ENCODE measurements at regions not wholly inside any gene's neighbourhood (a gene's known extent, or its start where the extent isn't known, plus 50 kb on each side); places are given as distances from the start of the nearest gene placed in this dataset.

- no peak for DNase-seq
- H3K9me3 Mint-ChIP-seq = peaks cover 2% of the 10 kb centered on the region
- H3K27me3 Mint-ChIP-seq (ENCODE audit: low read depth) = no peaks in the 10 kb centered on the region
- intact Hi-C loops (cut with micrococcal nuclease) = no loop called here
- no peaks in the 10 kb centered on the region for H3K36me3 Mint-ChIP-seq (ENCODE audit: low read depth)
- H3K4me1 Mint-ChIP-seq (ENCODE audit: low read depth) = no peaks in the 10 kb centered on the region
- no peak overlapping the region for H3K4me3 Mint-ChIP-seq
- CTCF ChIA-PET = interaction anchor here (1.1 kb wide), 1 partner anchor 265 kb away, joined by 3 read pairs; no protein-coding TSS in a partner anchor
- H3K27ac Mint-ChIP-seq = no peak overlapping the region
Measured at GRCh38 chr4:176882206-176882605, 89.5 kb upstream of the VEGFC start.

DNA sequence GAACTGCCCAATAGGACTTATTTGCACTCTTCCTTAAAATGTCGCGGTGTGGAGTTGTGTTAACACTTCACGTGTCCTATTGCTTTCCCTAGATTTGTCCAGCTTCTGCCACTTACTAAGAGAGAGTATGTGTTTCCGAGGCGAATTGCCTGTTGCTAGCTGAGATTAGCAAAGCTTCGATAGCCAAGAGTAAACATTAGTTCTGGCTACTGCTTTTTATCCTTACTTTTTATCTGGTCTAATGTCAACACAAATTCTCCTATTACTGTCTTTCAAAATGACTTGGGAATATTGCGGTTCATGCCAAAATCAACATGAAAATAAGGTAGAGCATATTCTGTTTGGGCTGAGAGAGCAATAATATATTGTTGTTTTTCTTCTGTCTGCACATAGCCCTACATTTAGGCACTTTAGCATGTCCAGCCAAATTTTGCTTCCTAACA, 90.4 kb upstream of the VEGFC start:
- Mint-ChIP-seq H3K36me3 (ENCODE audit: low read depth) (no peaks in the 10 kb centered on the region), H3K9me3 (peaks cover 2% of the 10 kb centered on the region), H3K27ac (no peak overlapping the region), H3K4me3 (no peak overlapping the region), H3K4me1 (ENCODE audit: low read depth) (no peaks in the 10 kb centered on the region), H3K27me3 (ENCODE audit: low read depth) (no peaks in the 10 kb centered on the region)
- CTCF ChIA-PET = no interaction called here
- no peak for DNase-seq
- intact Hi-C loops (cut with micrococcal nuclease) = no loop called here

- no peak overlapping the region for H3K4me3 Mint-ChIP-seq
- no peak overlapping the region for H3K27ac Mint-ChIP-seq
- H3K9me3 Mint-ChIP-seq = peaks cover 2% of the 10 kb centered on the region
- DNase-seq = no peak
- no peaks in the 10 kb centered on the region for H3K27me3 Mint-ChIP-seq (ENCODE audit: low read depth)
- H3K36me3 Mint-ChIP-seq (ENCODE audit: low read depth) = no peaks in the 10 kb centered on the region
- H3K4me1 Mint-ChIP-seq (ENCODE audit: low read depth) = no peaks in the 10 kb centered on the region
- intact Hi-C loops (cut with micrococcal nuclease) = no loop called here
- CTCF ChIA-PET = no interaction called here
Measured at GRCh38 chr4:176883681-176884418, 91.1 kb upstream of the VEGFC start.

DNA sequence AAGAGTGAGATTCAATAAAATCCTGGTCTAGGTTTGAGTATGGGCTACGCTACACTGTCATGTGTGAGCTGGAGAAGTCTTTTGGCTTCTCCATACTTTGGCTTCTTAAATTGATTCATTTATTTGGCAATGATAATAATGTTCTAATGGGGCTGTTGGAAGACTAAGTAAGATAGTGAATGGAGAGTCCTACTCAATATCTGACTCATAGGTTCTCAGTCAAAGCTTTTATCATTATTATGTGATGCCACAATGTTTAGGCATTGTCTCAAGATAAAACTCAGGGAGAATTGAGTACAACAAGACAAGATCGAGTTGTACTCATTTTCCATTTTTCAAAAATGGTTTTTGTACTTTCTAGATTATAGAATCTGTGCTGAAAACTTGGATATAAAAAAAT, 92.5 kb upstream of the VEGFC start:
- CTCF ChIA-PET = no interaction called here
- Mint-ChIP-seq H3K27ac (no peak overlapping the region), H3K4me1 (ENCODE audit: low read depth) (no peaks in the 10 kb centered on the region), H3K9me3 (peaks cover 2% of the 10 kb centered on the region), H3K4me3 (no peak overlapping the region), H3K36me3 (ENCODE audit: low read depth) (no peaks in the 10 kb centered on the region), H3K27me3 (ENCODE audit: low read depth) (no peaks in the 10 kb centered on the region)
- intact Hi-C loops (cut with micrococcal nuclease) = no loop called here
- DNase-seq = no peak

DNA sequence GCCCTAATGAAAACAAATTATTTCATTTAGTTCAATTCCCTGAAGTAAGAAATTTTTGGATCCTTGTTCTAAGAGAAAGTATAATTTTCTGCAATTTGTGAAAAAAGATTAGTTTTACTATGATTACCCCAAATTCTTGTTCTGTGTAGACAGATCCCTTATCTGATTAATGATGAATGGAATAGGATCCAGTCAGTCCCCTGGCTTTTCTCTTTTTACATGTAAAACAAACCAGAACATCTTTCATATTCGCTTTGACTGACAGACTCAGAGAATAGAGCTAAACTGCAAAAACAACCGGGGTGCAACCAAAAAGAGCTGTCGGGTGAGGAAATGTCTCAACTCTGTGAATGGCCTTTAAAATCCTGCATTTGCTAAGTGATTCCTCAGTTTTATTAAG, 93.4 kb upstream of the VEGFC start:
- Mint-ChIP-seq H3K27me3 (ENCODE audit: low read depth) (no peaks in the 10 kb centered on the region), H3K9me3 (peaks cover 2% of the 10 kb centered on the region), H3K4me1 (ENCODE audit: low read depth) (no peaks in the 10 kb centered on the region), H3K36me3 (ENCODE audit: low read depth) (no peaks in the 10 kb centered on the region), H3K27ac (no peak overlapping the region), H3K4me3 (no peak overlapping the region)
- intact Hi-C loops (cut with micrococcal nuclease) = no loop called here
- no peak for DNase-seq
- CTCF ChIA-PET = no interaction called here

DNA sequence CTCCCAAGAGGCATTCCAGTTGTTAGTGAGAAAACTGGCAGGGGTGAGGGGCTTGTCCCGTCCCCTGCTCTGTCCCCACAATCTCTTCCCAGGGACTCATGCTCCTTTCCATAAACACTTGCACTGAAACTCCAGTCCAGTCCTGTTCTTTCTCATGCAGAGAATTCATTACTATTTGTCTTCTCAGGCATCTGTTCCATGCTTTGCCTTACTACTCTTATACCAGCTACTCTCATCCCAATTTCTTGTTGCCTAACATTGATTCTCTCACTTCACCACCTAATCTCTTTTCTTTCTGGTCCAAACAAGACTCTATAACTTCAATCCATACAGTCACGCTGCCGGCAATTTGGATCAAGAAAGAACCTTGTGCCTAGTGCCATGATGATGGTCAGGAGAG, 97.1 kb upstream of the VEGFC start:
- no peak overlapping the region for H3K27ac Mint-ChIP-seq
- no peak overlapping the region for H3K4me3 Mint-ChIP-seq
- H3K4me1 Mint-ChIP-seq (ENCODE audit: low read depth) = no peaks in the 10 kb centered on the region
- no peaks in the 10 kb centered on the region for H3K27me3 Mint-ChIP-seq (ENCODE audit: low read depth)
- intact Hi-C loops (cut with micrococcal nuclease) = no loop called here
- DNase-seq = no peak
- no peaks in the 10 kb centered on the region for H3K36me3 Mint-ChIP-seq (ENCODE audit: low read depth)
- no peaks in the 10 kb centered on the region for H3K9me3 Mint-ChIP-seq
- CTCF ChIA-PET = no interaction called here

DNA sequence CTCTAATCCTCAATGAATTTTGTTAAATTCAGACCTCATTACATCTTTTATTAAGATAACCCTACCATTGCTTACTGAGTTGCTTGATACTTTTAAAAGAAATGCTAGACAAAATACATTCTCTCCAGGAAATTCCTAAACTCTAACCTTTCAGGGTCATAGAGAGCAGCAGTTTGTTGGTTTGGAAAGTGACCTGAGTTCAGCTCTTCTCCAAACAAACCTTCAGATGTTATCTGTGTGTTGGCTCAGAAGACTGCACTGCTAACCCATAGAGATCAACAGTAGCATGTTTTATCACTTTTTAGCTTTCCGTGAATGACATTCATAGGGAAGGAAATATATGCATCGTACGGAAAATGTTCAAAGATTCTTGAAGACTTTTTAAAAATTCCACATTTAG, 101.8 kb upstream of the VEGFC start:
- intact Hi-C loops (cut with micrococcal nuclease) = no loop called here
- Mint-ChIP-seq H3K4me3 (no peak overlapping the region), H3K27me3 (ENCODE audit: low read depth) (no peaks in the 10 kb centered on the region), H3K27ac (no peak overlapping the region), H3K4me1 (ENCODE audit: low read depth) (no peaks in the 10 kb centered on the region), H3K9me3 (no peaks in the 10 kb centered on the region), H3K36me3 (ENCODE audit: low read depth) (no peaks in the 10 kb centered on the region)
- CTCF ChIA-PET = no interaction called here
- no peak for DNase-seq

DNA sequence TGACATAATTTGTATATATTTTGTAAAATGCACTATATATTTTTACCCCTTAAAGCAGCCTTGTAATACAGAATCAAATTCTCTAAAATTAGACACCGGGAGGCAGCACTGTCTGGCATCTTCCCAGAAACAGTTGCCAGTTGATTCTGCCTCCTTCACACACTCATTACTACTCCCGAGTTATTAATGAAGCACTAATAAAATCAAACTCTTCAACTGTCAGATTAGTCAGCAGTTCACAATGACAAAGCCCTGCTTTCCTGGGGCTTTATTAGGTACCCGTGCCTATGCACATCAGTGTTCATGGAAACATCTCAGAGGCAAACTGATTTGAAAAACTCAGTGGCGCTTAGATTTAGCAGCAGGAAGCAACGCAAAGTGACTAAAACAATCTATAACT, 103.5 kb upstream of the VEGFC start:
- DNase-seq = no peak
- Mint-ChIP-seq H3K4me1 (ENCODE audit: low read depth) (no peaks in the 10 kb centered on the region), H3K27ac (no peak overlapping the region), H3K9me3 (no peaks in the 10 kb centered on the region), H3K4me3 (no peak overlapping the region), H3K27me3 (ENCODE audit: low read depth) (no peaks in the 10 kb centered on the region), H3K36me3 (ENCODE audit: low read depth) (no peaks in the 10 kb centered on the region)
- CTCF ChIA-PET = no interaction called here
- intact Hi-C loops (cut with micrococcal nuclease) = loop anchor here (5.0 kb wide), 1 partner anchor 151 kb away; no protein-coding TSS in a partner anchor

DNA sequence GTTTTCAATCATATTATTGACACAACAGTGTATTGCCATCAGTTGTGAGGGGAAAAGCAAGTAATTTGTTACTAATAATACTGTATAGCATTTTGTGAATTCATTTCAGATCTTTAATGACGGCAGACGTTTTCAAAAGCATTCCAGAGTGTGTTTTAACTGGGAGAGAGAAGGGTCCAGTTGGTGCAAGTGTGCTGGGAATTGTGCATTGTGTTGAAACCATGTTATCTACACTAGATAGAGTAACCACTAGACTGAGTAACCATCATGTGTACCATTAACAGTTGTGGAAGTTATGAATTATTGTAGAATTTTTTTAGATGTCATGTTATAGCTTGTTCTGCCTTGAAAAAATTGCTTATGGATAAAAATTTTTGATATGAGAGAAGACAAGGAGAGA, 104.5 kb upstream of the VEGFC start:
- Mint-ChIP-seq H3K27ac (no peak overlapping the region), H3K36me3 (ENCODE audit: low read depth) (no peaks in the 10 kb centered on the region), H3K4me1 (ENCODE audit: low read depth) (no peaks in the 10 kb centered on the region), H3K27me3 (ENCODE audit: low read depth) (no peaks in the 10 kb centered on the region), H3K9me3 (no peaks in the 10 kb centered on the region), H3K4me3 (no peak overlapping the region)
- CTCF ChIA-PET = no interaction called here
- intact Hi-C loops (cut with micrococcal nuclease) = loop anchor here (5.0 kb wide), 1 partner anchor 150 kb away; no protein-coding TSS in a partner anchor
- DNase-seq = no peak

DNA sequence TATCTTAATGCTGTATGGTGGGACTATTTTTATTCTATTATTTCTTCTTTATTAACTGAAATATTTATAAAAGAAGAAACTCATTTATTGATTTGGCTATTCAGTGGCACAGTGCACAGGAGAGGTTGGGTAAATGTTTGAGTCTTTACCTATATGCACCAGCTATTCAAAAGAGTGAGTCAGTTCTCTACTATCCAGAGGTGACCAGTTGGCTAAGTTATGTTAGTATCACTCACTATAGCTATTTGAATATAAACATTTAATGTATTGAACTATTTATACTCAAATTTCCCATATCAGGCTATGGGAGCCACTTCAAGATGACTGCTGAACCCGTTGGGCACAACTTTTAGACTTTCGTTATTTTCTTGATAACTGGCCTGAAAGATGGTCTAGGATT, 106.1 kb upstream of the VEGFC start:
- Mint-ChIP-seq H3K4me3 (no peak overlapping the region), H3K9me3 (no peaks in the 10 kb centered on the region), H3K27ac (no peak overlapping the region), H3K36me3 (ENCODE audit: low read depth) (no peaks in the 10 kb centered on the region), H3K27me3 (ENCODE audit: low read depth) (no peaks in the 10 kb centered on the region), H3K4me1 (ENCODE audit: low read depth) (peaks cover 4% of the 10 kb centered on the region)
- DNase-seq = no peak
- CTCF ChIA-PET = interaction anchor here (0.7 to 0.9 kb wide), 3 partner anchors 15 to 417 kb away, joined by 3 to 5 read pairs (median 3); no protein-coding TSS in a partner anchor
- intact Hi-C loops (cut with micrococcal nuclease) = loop anchor here (5.0 kb wide), 1 partner anchor 149 kb away; no protein-coding TSS in a partner anchor

- intact Hi-C loops (cut with micrococcal nuclease) = loop anchor here (2.0 to 5.0 kb wide), 3 partner anchors 111 to 500 kb away; partner anchors contain the start of gene VEGFC
- no peak for DNase-seq
- H3K4me1 Mint-ChIP-seq (ENCODE audit: low read depth) = peaks cover 4% of the 10 kb centered on the region
- no peak overlapping the region for H3K4me3 Mint-ChIP-seq
- H3K27ac Mint-ChIP-seq = no peak overlapping the region
- CTCF ChIA-PET = no interaction called here
- no peaks in the 10 kb centered on the region for H3K9me3 Mint-ChIP-seq
- H3K36me3 Mint-ChIP-seq (ENCODE audit: low read depth) = no peaks in the 10 kb centered on the region
- no peaks in the 10 kb centered on the region for H3K27me3 Mint-ChIP-seq (ENCODE audit: low read depth)
Measured at GRCh38 chr4:176902710-176903323, 110.1 kb upstream of the VEGFC start.

DNA sequence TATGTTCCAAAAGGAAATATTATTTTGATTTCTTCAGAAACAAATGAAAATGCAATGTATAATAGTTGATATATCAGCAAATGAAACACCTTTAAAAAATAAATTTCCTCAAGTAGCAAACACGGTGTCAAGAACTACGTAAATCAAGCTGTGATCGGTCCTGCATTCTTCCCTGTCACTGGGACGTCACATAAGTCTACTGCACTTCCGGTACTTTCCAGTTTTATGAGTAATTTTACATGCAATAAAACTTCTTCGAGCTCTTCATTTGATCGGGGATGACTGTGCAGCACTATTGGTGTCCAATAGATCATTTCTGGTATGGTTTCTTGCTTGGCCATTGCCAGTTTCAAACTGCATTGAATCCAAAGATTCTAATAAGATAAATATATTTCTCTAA, 114.0 kb upstream of the VEGFC start:
- H3K4me3 Mint-ChIP-seq = no peak overlapping the region
- CTCF ChIA-PET = no interaction called here
- H3K9me3 Mint-ChIP-seq = no peaks in the 10 kb centered on the region
- H3K4me1 Mint-ChIP-seq (ENCODE audit: low read depth) = peaks cover 4% of the 10 kb centered on the region
- no peaks in the 10 kb centered on the region for H3K36me3 Mint-ChIP-seq (ENCODE audit: low read depth)
- H3K27me3 Mint-ChIP-seq (ENCODE audit: low read depth) = peaks cover 3% of the 10 kb centered on the region
- no peak overlapping the region for H3K27ac Mint-ChIP-seq
- intact Hi-C loops (cut with micrococcal nuclease) = no loop called here
- no peak for DNase-seq

- H3K4me1 Mint-ChIP-seq (ENCODE audit: low read depth) = no peaks in the 10 kb centered on the region
- CTCF ChIA-PET = no interaction called here
- no peaks in the 10 kb centered on the region for H3K36me3 Mint-ChIP-seq (ENCODE audit: low read depth)
- no peak overlapping the region for H3K27ac Mint-ChIP-seq
- H3K9me3 Mint-ChIP-seq = peaks cover 12% of the 10 kb centered on the region
- H3K27me3 Mint-ChIP-seq (ENCODE audit: low read depth) = peaks cover 3% of the 10 kb centered on the region
- intact Hi-C loops (cut with micrococcal nuclease) = no loop called here
- H3K4me3 Mint-ChIP-seq = no peak overlapping the region
- no peak for DNase-seq
Measured at GRCh38 chr4:176910646-176911045, 117.9 kb upstream of the VEGFC start.
